Activated effector memory CD4-positive, alpha-beta T cell treated with Interleukin-2 at 50 U/mL for 16 hours (primary cell): ENCODE measurements at regions not wholly inside any gene's neighbourhood (a gene's known extent, or its start where the extent isn't known, plus 50 kb on each side); places are given as distances from the start of the nearest gene placed in this dataset.

ENCODE experiments used
- DNase-seq: peaks from one replicate; pipeline ENCODE4 v3.0.0-alpha.2; 2020

DNA sequence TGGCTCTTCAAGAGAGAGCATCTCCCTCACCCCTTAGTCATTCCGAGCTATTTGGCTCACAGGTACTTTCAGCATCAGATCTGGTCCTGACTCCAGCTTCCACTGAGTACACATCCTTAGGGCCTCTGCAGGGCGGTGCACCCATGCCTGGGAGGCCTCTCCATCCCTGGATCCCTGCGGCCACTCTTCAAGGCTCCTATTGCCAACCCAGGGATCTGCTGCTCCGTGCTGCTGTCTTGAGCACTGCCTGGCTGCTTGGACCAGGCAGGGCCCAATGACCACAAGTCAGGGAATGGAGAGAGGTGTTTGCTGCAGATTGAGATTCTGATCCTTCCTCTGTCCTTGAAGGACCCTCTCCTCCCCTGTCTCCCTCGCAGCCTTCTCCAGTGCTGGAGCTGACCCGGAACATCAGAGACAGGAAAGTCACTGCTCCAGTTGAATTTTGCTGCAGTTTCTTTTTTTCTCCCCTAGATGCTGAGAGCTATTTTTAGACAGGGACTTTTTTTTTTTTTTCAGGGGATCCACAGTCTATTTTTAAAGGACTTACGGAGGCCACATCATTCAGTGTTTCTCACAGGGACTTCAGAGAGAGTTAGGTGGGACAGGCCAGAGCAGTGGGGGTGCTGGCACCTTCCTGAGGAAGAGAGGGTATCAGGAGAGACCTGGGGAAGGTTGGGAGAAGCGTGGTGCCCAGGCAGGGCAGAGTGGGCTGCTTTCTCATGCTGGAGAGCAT, 50.1 kb upstream of the KCNA1 start:
- DNase-seq, result no peak
